Activated T-cell treated with anti-CD3 and anti-CD28 coated beads, Interleukin-2, amount 50 U/mL, for 24 hours (primary cell): ENCODE measurements at regions not wholly inside any gene's neighbourhood (a gene's known extent, or its start where the extent isn't known, plus 50 kb on each side); places are given as distances from the start of the nearest gene placed in this dataset.
A peak's percentile ranks its signal among the peaks of the same experiment; 100 is the strongest.
"Not testable (repeated sequence)": the region's sequence is repeated elsewhere in the genome, so short reads cannot be mapped to it uniquely, and the experiment has no call there.

ENCODE experiments used
- DNase-seq: peaks from one replicate; pipeline ENCODE4 v3.0.0-alpha.2; 2020
- H3K27ac Mint-ChIP-seq: 2 replicates; pipeline ENCODE4 v1.8.0; 2020; ENCODE audit warnings: mild to moderate bottlenecking, mixed read lengths
- H3K27me3 Mint-ChIP-seq: 2 replicates; pipeline ENCODE4 v1.8.0; 2020; ENCODE audit warnings: mixed read lengths
- H3K36me3 Mint-ChIP-seq: 2 replicates; pipeline ENCODE4 v1.8.0; 2020; ENCODE audit warnings: low read depth, mixed read lengths
- H3K4me1 Mint-ChIP-seq: 2 replicates; pipeline ENCODE4 v1.8.0; 2020; ENCODE audit warnings: low read depth, mixed read lengths
- H3K4me3 Mint-ChIP-seq: 2 replicates; pipeline ENCODE4 v1.8.0; 2020; ENCODE audit warnings: mild to moderate bottlenecking, moderate library complexity, mixed read lengths
- H3K9me3 Mint-ChIP-seq: 2 replicates; pipeline ENCODE4 v1.8.0; 2020; ENCODE audit warnings: mixed read lengths

GRCh38 chr15:84142888-84143337 lies 92.7 kb upstream of the GOLGA6L4 start:
- H3K27me3 Mint-ChIP-seq: peaks cover 7% of the 10 kb centered on the region
- H3K27ac Mint-ChIP-seq: peak overlapping the region; percentile 58
- H3K9me3 Mint-ChIP-seq: no peaks in the 10 kb centered on the region
- peaks cover 8% of the 10 kb centered on the region for H3K4me1 Mint-ChIP-seq
- peak overlapping the region; percentile 26 for H3K4me3 Mint-ChIP-seq
- H3K36me3 Mint-ChIP-seq: no peaks in the 10 kb centered on the region
- DNase-seq: peak; percentile 76

DNA sequence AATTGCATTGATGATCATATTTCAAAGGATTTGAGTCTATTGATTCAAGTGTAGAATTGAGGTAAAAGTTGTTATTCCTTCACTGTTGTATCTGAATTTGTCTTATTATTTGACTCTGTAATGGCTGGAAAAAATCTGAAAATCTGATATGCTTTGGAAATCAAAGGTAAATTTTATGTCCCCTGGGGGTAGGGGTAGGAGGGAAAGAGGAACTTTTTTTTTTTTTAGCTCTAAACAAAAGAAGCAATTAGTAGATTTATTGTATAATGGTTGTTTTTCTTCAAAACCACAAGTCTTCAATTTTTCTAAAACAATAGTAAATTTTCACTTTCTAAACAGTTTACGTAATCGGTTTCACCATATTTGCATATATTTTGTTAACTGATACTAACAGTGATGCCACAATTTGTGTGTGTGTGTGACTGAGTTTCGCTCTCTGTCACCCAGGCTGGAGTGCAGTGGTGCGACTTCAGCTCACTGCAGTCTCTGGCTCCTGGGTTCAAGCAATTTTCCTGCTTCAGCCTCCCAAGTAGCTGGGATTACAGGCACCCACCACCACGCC lies 91.7 kb upstream of the GOLGA6L4 start:
- H3K4me3 Mint-ChIP-seq: no peak overlapping the region
- DNase-seq: no peak
- H3K9me3 Mint-ChIP-seq: no peaks in the 10 kb centered on the region
- H3K36me3 Mint-ChIP-seq: no peaks in the 10 kb centered on the region
- H3K4me1 Mint-ChIP-seq: peaks cover 8% of the 10 kb centered on the region
- H3K27ac Mint-ChIP-seq: no peak overlapping the region
- peaks cover 5% of the 10 kb centered on the region for H3K27me3 Mint-ChIP-seq

GRCh38 chr15:84144946-84145345 lies 90.6 kb upstream of the GOLGA6L4 start:
- H3K9me3 Mint-ChIP-seq, H3K27me3 Mint-ChIP-seq, H3K36me3 Mint-ChIP-seq, H3K4me1 Mint-ChIP-seq, H3K27ac Mint-ChIP-seq, H3K4me3 Mint-ChIP-seq, DNase-seq: not testable (repeated sequence)

- H3K4me3 Mint-ChIP-seq: not testable (repeated sequence)
Measured at GRCh38 chr15:84146299-84146698, 89.3 kb upstream of the GOLGA6L4 start.

DNA sequence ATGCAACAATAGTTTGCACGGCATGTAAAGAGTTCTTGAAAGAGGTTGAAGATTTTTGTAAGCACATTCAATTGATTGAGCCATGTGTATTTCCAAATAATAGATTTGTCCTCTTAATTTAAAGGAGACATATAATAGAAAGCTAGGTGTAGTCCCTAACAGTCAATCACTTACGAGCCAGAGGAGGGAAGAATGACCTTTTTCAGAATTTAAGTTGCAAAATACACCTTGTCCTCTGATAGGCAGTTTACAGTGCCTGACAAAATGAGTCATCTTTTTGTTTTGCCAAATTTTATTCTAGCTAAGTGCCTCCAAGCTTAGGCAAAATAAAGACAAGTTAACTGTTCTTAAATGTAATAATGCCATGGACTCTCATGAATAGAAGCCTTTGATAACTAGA lies 88.3 kb upstream of the GOLGA6L4 start:
- not testable (repeated sequence) for H3K4me1 Mint-ChIP-seq, DNase-seq, H3K9me3 Mint-ChIP-seq, H3K27me3 Mint-ChIP-seq, H3K36me3 Mint-ChIP-seq, H3K27ac Mint-ChIP-seq, H3K4me3 Mint-ChIP-seq

More at GRCh38 chr15:84146299-84146698, 89.3 kb upstream of the GOLGA6L4 start:
- not testable (repeated sequence) for H3K9me3 Mint-ChIP-seq, H3K36me3 Mint-ChIP-seq, H3K27ac Mint-ChIP-seq, H3K27me3 Mint-ChIP-seq, H3K4me1 Mint-ChIP-seq, DNase-seq

- H3K27ac Mint-ChIP-seq: no peak overlapping the region
- no peak for DNase-seq
- no peak overlapping the region for H3K4me3 Mint-ChIP-seq
- no peaks in the 10 kb centered on the region for H3K27me3 Mint-ChIP-seq
- H3K9me3 Mint-ChIP-seq: no peaks in the 10 kb centered on the region
- no peaks in the 10 kb centered on the region for H3K4me1 Mint-ChIP-seq
- no peaks in the 10 kb centered on the region for H3K36me3 Mint-ChIP-seq
Measured at GRCh38 chr15:84151205-84151931, 84.2 kb upstream of the GOLGA6L4 start.

GRCh38 chr15:84152381-84152979 lies 83.1 kb upstream of the GOLGA6L4 start:
- not testable (repeated sequence) for H3K4me3 Mint-ChIP-seq, H3K9me3 Mint-ChIP-seq, H3K27me3 Mint-ChIP-seq, H3K4me1 Mint-ChIP-seq, H3K36me3 Mint-ChIP-seq, H3K27ac Mint-ChIP-seq, DNase-seq

GRCh38 chr15:84153655-84154140 lies 81.9 kb upstream of the GOLGA6L4 start:
- H3K4me3 Mint-ChIP-seq, H3K27me3 Mint-ChIP-seq, H3K27ac Mint-ChIP-seq, H3K4me1 Mint-ChIP-seq, DNase-seq, H3K36me3 Mint-ChIP-seq, H3K9me3 Mint-ChIP-seq: not testable (repeated sequence)

DNA sequence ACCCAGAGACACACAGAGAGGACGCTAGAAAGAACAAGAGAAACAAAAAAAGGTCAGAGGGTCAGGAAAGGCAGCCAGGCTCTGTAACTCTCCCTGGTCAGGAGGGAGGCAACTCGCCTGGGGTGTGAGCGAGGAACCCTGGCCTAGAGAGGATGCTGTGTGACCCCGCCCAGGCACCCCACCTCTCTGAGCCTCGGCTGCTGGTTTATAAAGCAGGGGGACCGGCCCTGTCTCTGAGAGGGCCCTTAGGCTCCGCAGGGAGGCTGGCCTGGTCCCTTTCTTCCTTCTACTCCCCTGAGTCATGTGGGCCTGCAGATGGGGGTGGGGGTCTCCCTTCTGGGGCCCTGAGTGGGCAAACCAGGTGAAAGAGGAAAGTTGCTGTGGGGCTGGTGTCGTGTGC lies 81.3 kb upstream of the GOLGA6L4 start:
- not testable (repeated sequence) for H3K27me3 Mint-ChIP-seq, H3K4me1 Mint-ChIP-seq, H3K4me3 Mint-ChIP-seq, H3K27ac Mint-ChIP-seq, DNase-seq, H3K9me3 Mint-ChIP-seq, H3K36me3 Mint-ChIP-seq

DNA sequence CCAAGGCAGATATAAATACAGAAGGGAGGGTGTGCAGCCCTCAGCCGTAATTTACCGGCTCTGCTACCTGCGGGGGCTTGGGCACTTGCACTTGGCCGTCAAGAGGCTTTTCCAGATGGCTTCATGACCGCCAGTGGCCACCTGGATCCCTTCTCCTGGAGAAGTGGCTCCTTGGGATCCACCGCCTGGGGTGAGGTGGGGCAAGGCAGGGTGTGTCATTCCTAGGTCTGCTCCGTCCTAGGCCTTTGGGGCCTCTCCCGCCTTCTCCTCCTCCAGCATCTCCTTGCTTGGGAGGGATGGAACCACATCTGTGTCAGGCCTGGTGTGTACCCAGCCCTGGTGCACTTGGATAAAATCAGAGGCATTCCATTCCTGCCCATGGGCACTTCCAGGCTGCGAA lies 80.8 kb upstream of the GOLGA6L4 start:
- H3K4me3 Mint-ChIP-seq, H3K4me1 Mint-ChIP-seq, H3K9me3 Mint-ChIP-seq, H3K36me3 Mint-ChIP-seq, DNase-seq, H3K27ac Mint-ChIP-seq, H3K27me3 Mint-ChIP-seq: not testable (repeated sequence)

DNA sequence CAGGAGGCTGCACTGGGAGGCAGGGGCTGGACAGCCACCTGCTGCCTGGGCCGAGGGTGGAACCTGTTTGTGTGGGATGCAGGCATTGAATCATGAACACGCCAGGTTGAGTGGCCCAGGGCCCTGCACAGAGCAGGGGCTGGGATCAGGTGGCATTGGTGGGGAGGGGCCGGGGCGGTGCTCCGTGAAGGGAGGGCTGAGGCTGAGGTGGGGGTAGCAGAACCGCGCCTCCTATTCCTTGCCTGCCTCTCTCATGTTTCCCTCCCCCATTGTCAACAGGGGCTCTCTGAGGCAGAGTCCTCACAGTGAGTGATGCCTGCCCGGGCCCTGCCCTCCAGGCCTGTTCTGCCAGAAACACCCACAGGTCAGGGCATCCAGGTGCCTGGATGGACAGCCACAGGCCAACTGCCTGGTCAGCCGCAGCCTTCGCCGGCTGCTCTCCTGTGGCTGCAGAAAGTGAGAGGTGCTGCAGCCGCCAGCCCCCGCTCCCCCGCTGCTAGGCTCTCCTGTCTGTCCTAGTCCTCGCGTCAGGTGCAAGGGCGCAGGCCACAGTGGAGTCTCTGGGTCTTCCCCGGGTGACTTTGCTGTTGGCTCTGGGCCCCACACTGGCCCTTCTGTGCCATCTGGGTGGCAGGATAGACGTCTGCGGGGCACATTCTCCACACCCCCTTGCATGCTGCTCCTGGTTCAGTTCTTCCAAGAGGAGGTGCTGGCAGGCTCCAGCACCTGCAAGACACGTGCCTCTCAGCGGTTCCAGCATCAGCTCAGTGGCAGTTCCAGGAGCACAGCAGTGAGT lies 79.6 kb upstream of the GOLGA6L4 start:
- H3K36me3 Mint-ChIP-seq, H3K4me1 Mint-ChIP-seq, H3K27me3 Mint-ChIP-seq, H3K27ac Mint-ChIP-seq, H3K9me3 Mint-ChIP-seq, DNase-seq, H3K4me3 Mint-ChIP-seq: not testable (repeated sequence)

DNA sequence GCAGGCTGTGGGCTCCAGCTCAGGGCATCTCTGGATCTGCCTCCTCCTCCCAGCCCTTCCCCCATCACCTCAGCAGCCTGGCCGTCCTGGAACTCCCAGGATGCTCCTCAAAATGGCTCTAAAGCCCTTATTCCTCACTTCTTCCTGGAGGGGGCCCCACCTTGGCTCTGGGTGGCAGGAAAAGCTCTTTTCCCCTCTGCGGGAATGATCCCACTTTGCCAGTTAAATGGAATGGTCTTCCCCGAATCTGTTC lies 79.1 kb upstream of the GOLGA6L4 start:
- not testable (repeated sequence) for H3K9me3 Mint-ChIP-seq, H3K4me1 Mint-ChIP-seq, H3K27ac Mint-ChIP-seq

GRCh38 chr15:84157056-84157632 lies 78.4 kb upstream of the GOLGA6L4 start:
- H3K4me3 Mint-ChIP-seq, H3K27me3 Mint-ChIP-seq, DNase-seq, H3K27ac Mint-ChIP-seq, H3K4me1 Mint-ChIP-seq, H3K9me3 Mint-ChIP-seq, H3K36me3 Mint-ChIP-seq: not testable (repeated sequence)

More for the DNA sequence above, 79.1 kb upstream of the GOLGA6L4 start:
- DNase-seq, H3K36me3 Mint-ChIP-seq, H3K4me3 Mint-ChIP-seq, H3K27me3 Mint-ChIP-seq: not testable (repeated sequence)

DNA sequence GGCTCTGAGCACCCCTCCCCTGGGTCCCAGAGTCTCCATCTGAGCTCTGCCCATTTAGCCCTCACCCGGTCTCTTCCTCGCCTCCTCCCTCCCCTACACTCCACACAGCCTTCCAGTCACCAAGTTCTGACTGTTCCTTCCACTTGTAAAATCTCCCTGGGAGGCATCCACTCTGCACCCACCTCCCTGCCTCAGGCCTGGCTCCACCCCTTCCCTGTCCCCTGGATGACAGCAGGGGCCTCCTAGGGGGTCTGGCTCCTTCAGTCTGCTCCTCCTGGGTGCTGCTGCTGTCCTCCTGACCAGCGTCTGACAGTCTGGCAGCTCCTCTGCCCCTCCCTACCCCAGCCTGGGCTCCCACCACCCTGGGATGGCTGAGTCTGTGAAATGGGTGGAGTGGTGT lies 77.7 kb upstream of the GOLGA6L4 start:
- H3K4me1 Mint-ChIP-seq, H3K36me3 Mint-ChIP-seq, H3K27me3 Mint-ChIP-seq, DNase-seq, H3K9me3 Mint-ChIP-seq, H3K27ac Mint-ChIP-seq, H3K4me3 Mint-ChIP-seq: not testable (repeated sequence)
